Parathyroid adenoma (tissue), 2 donors: ENCODE measurements at regions not wholly inside any gene's neighbourhood (a gene's known extent, or its start where the extent isn't known, plus 50 kb on each side); places are given as distances from the start of the nearest gene placed in this dataset.

Experiments used
- H2AFZ ChIP-seq: fragments of 300-600 bp; sonication (generic); one replicate; pipeline ENCODE4 v1.7.0; 2017; ENCODE audit warnings: antibody characterized with exemption, mild to moderate bottlenecking
- H3K27ac ChIP-seq: fragments of 300-600 bp; sonication (generic); one replicate; pipeline ENCODE4 v1.7.0; 2017
- H3K27me3 ChIP-seq: fragments of 300-600 bp; sonication (generic); one replicate; pipeline ENCODE4 v1.7.0; 2017; ENCODE audit warnings: low read length; ENCODE audit not compliant: control insufficient read depth, insufficient read depth
- H3K36me3 ChIP-seq: fragments of 300-600 bp; sonication (generic); one replicate; pipeline ENCODE4 v1.7.0; 2017; ENCODE audit warnings: low read length; ENCODE audit not compliant: control insufficient read depth, insufficient read depth
- H3K4me1 ChIP-seq: fragments of 300-600 bp; sonication (generic); one replicate; pipeline ENCODE4 v1.7.0; 2017; ENCODE audit warnings: control low read depth
- H3K4me2 ChIP-seq: fragments of 300-600 bp; sonication (generic); one replicate; pipeline ENCODE4 v1.7.0; 2017; ENCODE audit warnings: low read length
- H3K4me3 ChIP-seq: fragments of 300-600 bp; sonication (generic); one replicate; pipeline ENCODE4 v1.7.0; 2017; ENCODE audit warnings: low read depth, low read length
- H3K79me2 ChIP-seq: fragments of 300-600 bp; sonication (generic); one replicate; pipeline ENCODE4 v1.7.0; 2017; ENCODE audit warnings: control low read depth
- H3K9ac ChIP-seq: fragments of 300-600 bp; sonication (generic); one replicate; pipeline ENCODE4 v1.7.0; 2017; ENCODE audit warnings: mild to moderate bottlenecking
- H3K9me3 ChIP-seq: fragments of 300-600 bp; sonication (generic); one replicate; pipeline ENCODE4 v1.7.0; 2017; ENCODE audit warnings: low read length; ENCODE audit not compliant: control insufficient read depth
- TF ChIP-seq, protein P1 (sequence below): fragments of 300-600 bp; sonication (generic); IDR thresholded peaks from one replicate; pipeline ENCODE4 v1.7.0; 2017; ENCODE audit warnings: antibody characterized with exemption, mild to moderate bottlenecking
- donor health status: primary hyperparathyroidism.

DNA sequence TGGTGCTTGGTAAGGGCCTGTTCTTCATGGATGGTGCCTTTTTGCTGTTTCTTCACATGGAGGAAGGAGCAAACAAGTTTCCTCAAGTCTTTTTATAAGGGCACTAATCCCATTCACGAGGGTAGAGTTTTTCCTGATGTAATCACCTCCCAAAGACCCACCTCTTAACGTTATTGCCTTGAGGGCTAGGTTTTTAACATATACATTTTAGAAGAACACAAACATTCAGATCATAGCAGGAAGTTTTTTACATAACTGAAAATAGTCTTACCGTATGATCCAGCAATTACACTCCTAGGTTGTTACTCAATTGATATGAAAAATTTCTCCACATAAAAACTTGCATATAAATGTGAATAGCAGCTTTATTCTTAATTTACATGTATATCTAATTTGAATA lies 976.3 kb downstream of the DSC3 start:
- H3K27me3 ChIP-seq: no peaks in the 10 kb centered on the region
- no peak overlapping the region for H3K4me2 ChIP-seq
- H3K9me3 ChIP-seq: no peaks in the 10 kb centered on the region
- H2AFZ ChIP-seq: no peak overlapping the region
- no peaks in the 10 kb centered on the region for H3K79me2 ChIP-seq
- H3K36me3 ChIP-seq: no peaks in the 10 kb centered on the region
- no peak overlapping the region for H3K9ac ChIP-seq
- no peak overlapping the region for H3K4me3 ChIP-seq
- TF ChIP-seq, protein P1, sequence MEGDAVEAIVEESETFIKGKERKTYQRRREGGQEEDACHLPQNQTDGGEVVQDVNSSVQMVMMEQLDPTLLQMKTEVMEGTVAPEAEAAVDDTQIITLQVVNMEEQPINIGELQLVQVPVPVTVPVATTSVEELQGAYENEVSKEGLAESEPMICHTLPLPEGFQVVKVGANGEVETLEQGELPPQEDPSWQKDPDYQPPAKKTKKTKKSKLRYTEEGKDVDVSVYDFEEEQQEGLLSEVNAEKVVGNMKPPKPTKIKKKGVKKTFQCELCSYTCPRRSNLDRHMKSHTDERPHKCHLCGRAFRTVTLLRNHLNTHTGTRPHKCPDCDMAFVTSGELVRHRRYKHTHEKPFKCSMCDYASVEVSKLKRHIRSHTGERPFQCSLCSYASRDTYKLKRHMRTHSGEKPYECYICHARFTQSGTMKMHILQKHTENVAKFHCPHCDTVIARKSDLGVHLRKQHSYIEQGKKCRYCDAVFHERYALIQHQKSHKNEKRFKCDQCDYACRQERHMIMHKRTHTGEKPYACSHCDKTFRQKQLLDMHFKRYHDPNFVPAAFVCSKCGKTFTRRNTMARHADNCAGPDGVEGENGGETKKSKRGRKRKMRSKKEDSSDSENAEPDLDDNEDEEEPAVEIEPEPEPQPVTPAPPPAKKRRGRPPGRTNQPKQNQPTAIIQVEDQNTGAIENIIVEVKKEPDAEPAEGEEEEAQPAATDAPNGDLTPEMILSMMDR: no peak
- H3K27ac ChIP-seq: no peak overlapping the region
- no peaks in the 10 kb centered on the region for H3K4me1 ChIP-seq

DNA sequence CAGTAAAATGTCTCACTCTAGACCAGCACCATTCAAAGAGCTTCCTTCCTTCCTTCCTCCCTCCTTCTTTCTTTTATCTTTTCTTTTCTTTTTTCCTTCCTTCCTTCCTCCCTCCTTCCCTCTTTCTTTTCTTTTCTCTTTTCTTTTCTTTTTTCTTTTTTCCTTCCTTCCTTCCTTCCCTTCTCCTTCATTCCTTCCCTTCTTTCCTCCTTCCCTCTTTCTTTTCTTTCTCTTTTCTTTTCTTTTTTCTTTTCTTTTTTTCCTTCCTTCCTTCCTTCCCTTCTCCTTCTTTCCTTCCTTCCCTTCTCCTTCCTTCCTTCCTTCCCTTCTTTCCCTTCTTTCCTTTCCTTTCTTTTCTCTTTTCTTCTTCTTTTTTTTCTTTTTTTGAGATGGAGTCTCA lies 985.1 kb downstream of the DSC3 start:
- H3K36me3 ChIP-seq: no peaks in the 10 kb centered on the region
- no peak overlapping the region for H3K4me3 ChIP-seq
- H3K9me3 ChIP-seq: no peaks in the 10 kb centered on the region
- no peaks in the 10 kb centered on the region for H3K79me2 ChIP-seq
- no peak overlapping the region for H3K27ac ChIP-seq
- H3K9ac ChIP-seq: no peak overlapping the region
- H3K4me1 ChIP-seq: no peaks in the 10 kb centered on the region
- TF ChIP-seq, protein P1: no peak
- H3K4me2 ChIP-seq: no peak overlapping the region
- no peaks in the 10 kb centered on the region for H3K27me3 ChIP-seq
- no peak overlapping the region for H2AFZ ChIP-seq

DNA sequence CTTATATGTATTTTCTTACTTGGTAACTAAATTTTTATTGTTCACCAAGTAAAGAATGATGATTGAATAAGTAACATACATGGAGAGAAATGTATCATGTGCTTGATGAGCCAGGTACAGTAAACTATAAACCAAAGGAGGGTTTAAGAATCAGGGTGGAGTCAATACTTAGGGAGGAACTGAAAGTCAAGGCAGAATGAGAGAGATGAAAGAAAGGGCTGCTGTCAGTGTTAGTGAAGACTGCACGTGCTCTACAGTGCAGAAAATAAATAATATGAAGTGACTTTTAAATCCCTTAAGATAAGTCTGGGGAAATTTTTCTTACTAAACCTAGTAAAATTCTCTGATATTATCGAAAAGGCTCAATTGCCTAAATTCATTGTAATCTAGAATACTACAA lies 986.0 kb downstream of the DSC3 start:
- Histone ChIP-seq H3K27ac (no peak overlapping the region), H3K9me3 (no peaks in the 10 kb centered on the region), H3K4me1 (no peaks in the 10 kb centered on the region), H3K27me3 (no peaks in the 10 kb centered on the region), H3K9ac (no peak overlapping the region), H2AFZ (no peak overlapping the region), H3K36me3 (no peaks in the 10 kb centered on the region), H3K79me2 (no peaks in the 10 kb centered on the region), H3K4me3 (no peak overlapping the region), H3K4me2 (no peak overlapping the region)
- TF ChIP-seq, protein P1: no peak

DNA sequence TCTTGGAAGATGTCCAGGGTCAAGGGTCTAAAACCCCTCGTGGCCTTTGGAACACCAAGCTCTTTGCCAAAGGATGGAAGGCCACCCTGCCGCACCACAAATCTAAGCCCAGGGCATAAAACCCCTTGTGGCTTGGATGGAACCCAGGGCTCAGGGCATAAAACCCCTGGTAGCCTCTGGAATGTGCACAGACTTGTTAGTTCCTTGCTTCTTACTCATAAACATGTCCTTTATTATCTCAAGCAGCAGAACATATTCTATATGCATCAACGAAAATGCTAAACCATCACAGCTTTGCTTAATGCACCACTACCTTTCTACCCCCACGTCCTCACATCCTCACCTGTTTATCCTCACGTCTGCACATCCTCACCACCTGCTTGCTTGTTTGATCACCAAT lies 998.0 kb downstream of the DSC3 start:
- no peak overlapping the region for H3K4me2 ChIP-seq

DNA sequence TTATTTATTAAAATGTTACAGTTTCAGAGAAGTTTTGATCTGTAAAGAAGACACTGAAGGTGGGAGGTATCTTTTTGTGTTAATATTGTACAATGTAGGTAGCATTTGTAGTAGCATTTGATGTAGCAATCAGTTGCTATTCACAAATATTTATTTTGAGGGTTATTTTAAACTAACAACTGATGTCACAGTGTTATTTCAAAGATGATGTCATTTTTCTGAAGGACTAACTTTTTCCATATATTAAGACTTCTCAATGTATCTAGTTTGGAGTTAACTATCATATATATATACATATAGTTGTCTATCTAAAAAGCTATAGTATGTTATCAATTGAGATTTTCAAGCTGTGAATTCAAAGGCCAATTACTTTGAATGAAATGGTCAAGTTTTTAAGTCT lies 1003.3 kb downstream of the DSC3 start:
- H3K4me1 ChIP-seq: no peaks in the 10 kb centered on the region
- no peak overlapping the region for H3K9ac ChIP-seq
- no peaks in the 10 kb centered on the region for H3K79me2 ChIP-seq
- H2AFZ ChIP-seq: no peak overlapping the region
- H3K36me3 ChIP-seq: no peaks in the 10 kb centered on the region
- TF ChIP-seq, protein P1: no peak
- H3K9me3 ChIP-seq: no peaks in the 10 kb centered on the region
- H3K4me2 ChIP-seq: no peak overlapping the region
- no peaks in the 10 kb centered on the region for H3K27me3 ChIP-seq
- no peak overlapping the region for H3K4me3 ChIP-seq
- no peak overlapping the region for H3K27ac ChIP-seq

More for the DNA sequence above, 998.0 kb downstream of the DSC3 start:
- TF ChIP-seq, protein P1: no peak
- no peaks in the 10 kb centered on the region for H3K4me1 ChIP-seq
- no peaks in the 10 kb centered on the region for H3K9me3 ChIP-seq
- no peaks in the 10 kb centered on the region for H3K27me3 ChIP-seq
- no peak overlapping the region for H3K9ac ChIP-seq
- no peak overlapping the region for H3K4me3 ChIP-seq
- H3K79me2 ChIP-seq: no peaks in the 10 kb centered on the region
- no peak overlapping the region for H3K27ac ChIP-seq
- H2AFZ ChIP-seq: no peak overlapping the region
- H3K36me3 ChIP-seq: no peaks in the 10 kb centered on the region
